ENCODE measurements at regions not wholly inside any gene's neighbourhood (a gene's known extent, or its start where the extent isn't known, plus 50 kb on each side); places are given as distances from the start of the nearest gene placed in this dataset.

- TF ChIP-seq CTCF (IDR thresholded peaks at IDR 0.05 in 2 of 3, conservative IDR thresholded peaks at IDR 0.05 in 1 of 3; ENCODE audit: control insufficient read depth in 2 of 3, extremely low read depth in 1 of 3, insufficient read depth in 1 of 3, low read depth in 3 of 3, low read length in 3 of 3) = no peak
- no peak for TF ChIP-seq STAT1 (conservative IDR thresholded peaks at IDR 0.05)
- TF ChIP-seq KAT2A (conservative IDR thresholded peaks at IDR 0.05; ENCODE audit: control insufficient read depth, low read depth, low read length) = no peak
- no peak for TF ChIP-seq EZH2 (IDR thresholded peaks at IDR 0.05; ENCODE audit: borderline replicate concordance, control insufficient read depth, low read depth, low read length)
Observed at GRCh38 chr5:142382186-142382585, 57.4 kb upstream of the SPRY4 start.

Data from GM12878 (cell line).